ENCODE measurements at regions not wholly inside any gene's neighbourhood (a gene's known extent, or its start where the extent isn't known, plus 50 kb on each side); places are given as distances from the start of the nearest gene placed in this dataset.

GRCh38 chr6:88376768-88377387 is 210.7 kb upstream of the CNR1 start:
- TF ChIP-seq CTCF (IDR thresholded peaks at IDR 0.05; ENCODE audit: borderline replicate concordance, extremely low read depth, low read length, poor library complexity, severe bottlenecking) (no peak), EZH2 (IDR thresholded peaks at IDR 0.05; ENCODE audit: borderline replicate concordance, low read depth, low read length, severe bottlenecking) (no peak)

Data from DND-41 (cell line).